HEK293T (cell line): ENCODE measurements at regions not wholly inside any gene's neighbourhood (a gene's known extent, or its start where the extent isn't known, plus 50 kb on each side); places are given as distances from the start of the nearest gene placed in this dataset.

Experiments used
- CTCF ChIA-PET: fragments of 350-600 bp; formaldehyde crosslinking; extraction: SDS; loops from one replicate; lab custom pipeline; 2021; ENCODE audit warnings: antibody characterized with exemption, inconsistent platforms; lab: Yijun Ruan, JAX
- POLR2A ChIA-PET: fragments of 350-600 bp; formaldehyde crosslinking; extraction: SDS; loops from one replicate; lab custom pipeline; 2020; ENCODE audit warnings: antibody characterized with exemption, inconsistent platforms; lab: Yijun Ruan, JAX
- DNase-seq: peaks from one replicate; pipeline ENCODE4 v3.0.0; 2012; ENCODE audit warnings: mixed read lengths; ENCODE audit errors: extremely low spot score
- ARNT ChIP-seq: fragments of 450-650 bp; IDR thresholded peaks from 2 replicates; pipeline ENCODE4 v1.6.1; 2017; ENCODE audit warnings: mild to moderate bottlenecking
- BHLHE40 ChIP-seq: fragments of 450-650 bp; IDR thresholded peaks from 2 replicates; pipeline ENCODE4 v1.6.1; 2016; ENCODE audit warnings: mild to moderate bottlenecking, moderate library complexity, borderline replicate concordance
- CTBP1 ChIP-seq: fragments of 450-650 bp; IDR thresholded peaks from 2 replicates; pipeline ENCODE4 v1.6.1; 2016; ENCODE audit warnings: borderline replicate concordance
- ELF4 ChIP-seq: fragments of 450-650 bp; IDR thresholded peaks from 2 replicates; pipeline ENCODE4 v1.6.1; 2017; ENCODE audit warnings: antibody characterized with exemption
- FOXA1 ChIP-seq: fragments of 450-650 bp; IDR thresholded peaks from 2 replicates; pipeline ENCODE4 v1.6.1; 2016; ENCODE audit warnings: mild to moderate bottlenecking
- FOXK2 ChIP-seq: fragments of 450-650 bp; IDR thresholded peaks from 2 replicates; pipeline ENCODE4 v1.6.1; 2016; ENCODE audit warnings: mild to moderate bottlenecking
- FOXM1 ChIP-seq: fragments of 450-650 bp; IDR thresholded peaks from 2 replicates; pipeline ENCODE4 v1.6.1; 2017; ENCODE audit warnings: mild to moderate bottlenecking, borderline replicate concordance
- HDGF ChIP-seq: fragments of 450-650 bp; IDR thresholded peaks from 2 replicates; pipeline ENCODE4 v1.6.1; 2017; ENCODE audit warnings: antibody characterized with exemption, borderline replicate concordance
- L3MBTL2 ChIP-seq: fragments of 450-650 bp; conservative IDR thresholded peaks from 2 replicates; pipeline ENCODE4 v1.6.1; 2016; ENCODE audit warnings: mild to moderate bottlenecking
- LEF1 ChIP-seq: fragments of 450-650 bp; IDR thresholded peaks from 2 replicates; pipeline ENCODE4 v1.6.1; 2017; ENCODE audit warnings: mild to moderate bottlenecking, borderline replicate concordance
- NFRKB ChIP-seq: fragments of 450-650 bp; IDR thresholded peaks from 2 replicates; pipeline ENCODE4 v1.6.1; 2016; ENCODE audit warnings: mild to moderate bottlenecking, moderate library complexity
- SP1 ChIP-seq: fragments of 450-650 bp; IDR thresholded peaks from 2 replicates; pipeline ENCODE4 v1.6.1; 2017
- SUZ12 ChIP-seq: fragments of 450-650 bp; IDR thresholded peaks from 2 replicates; pipeline ENCODE4 v1.6.1; 2016; ENCODE audit warnings: mild to moderate bottlenecking
- TARDBP ChIP-seq: fragments of 450-650 bp; IDR thresholded peaks from 2 replicates; pipeline ENCODE4 v1.6.1; 2016
- ZNF384 ChIP-seq: fragments of 450-650 bp; IDR thresholded peaks from 2 replicates; pipeline ENCODE4 v1.6.1; 2016
- TF ChIP-seq, protein P1 (sequence below): fragments of 450-650 bp; IDR thresholded peaks from 2 replicates; pipeline ENCODE4 v1.6.1; 2016

DNA sequence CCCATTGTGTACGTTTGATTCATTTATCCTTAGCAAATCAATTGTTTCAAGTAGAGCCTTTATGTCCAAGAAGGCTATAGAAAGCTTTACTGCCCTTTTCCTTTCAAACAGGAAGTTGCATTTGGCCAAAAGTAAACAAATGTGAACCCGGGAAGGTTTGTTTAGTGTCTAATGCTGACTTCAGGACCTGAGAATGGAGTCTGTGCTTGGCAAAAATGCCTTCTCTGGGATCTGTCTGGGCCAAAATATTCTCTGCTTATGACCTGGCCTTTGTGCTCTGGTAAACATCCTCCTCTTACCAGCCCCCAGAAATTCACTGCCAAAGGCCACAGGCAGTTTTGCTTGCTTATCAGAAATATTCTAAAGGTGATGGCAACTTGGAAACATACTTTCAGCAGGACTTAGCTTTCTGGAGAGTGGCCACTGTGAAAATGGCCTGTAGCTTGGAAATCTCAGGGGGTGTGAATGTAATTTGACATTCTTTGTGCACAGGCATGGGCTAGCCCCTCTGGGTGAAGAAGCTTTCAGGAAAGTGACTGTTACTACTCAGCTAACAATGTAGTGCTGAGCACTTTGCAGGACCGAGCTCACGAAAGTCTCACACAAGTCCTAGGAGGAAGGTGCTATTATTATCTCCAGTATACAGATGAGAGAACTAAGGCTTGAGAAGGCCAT is 199.5 kb downstream of the PTEN start:
- no peak for DNase-seq
- TF ChIP-seq HDGF (no peak), ZNF384 (no peak), TARDBP (no peak), FOXK2 (no peak)
- ChIA-PET POLR2A (interaction anchor here (0.6 to 1.4 kb wide), 2 partner anchors 30 to 244 kb away, joined by 3 to 5 read pairs; partner anchors contain the start of gene ATAD1), CTCF (interaction anchor here (0.6 kb wide), 1 partner anchor 25 kb away, joined by 3 read pairs; no protein-coding TSS in a partner anchor)

DNA sequence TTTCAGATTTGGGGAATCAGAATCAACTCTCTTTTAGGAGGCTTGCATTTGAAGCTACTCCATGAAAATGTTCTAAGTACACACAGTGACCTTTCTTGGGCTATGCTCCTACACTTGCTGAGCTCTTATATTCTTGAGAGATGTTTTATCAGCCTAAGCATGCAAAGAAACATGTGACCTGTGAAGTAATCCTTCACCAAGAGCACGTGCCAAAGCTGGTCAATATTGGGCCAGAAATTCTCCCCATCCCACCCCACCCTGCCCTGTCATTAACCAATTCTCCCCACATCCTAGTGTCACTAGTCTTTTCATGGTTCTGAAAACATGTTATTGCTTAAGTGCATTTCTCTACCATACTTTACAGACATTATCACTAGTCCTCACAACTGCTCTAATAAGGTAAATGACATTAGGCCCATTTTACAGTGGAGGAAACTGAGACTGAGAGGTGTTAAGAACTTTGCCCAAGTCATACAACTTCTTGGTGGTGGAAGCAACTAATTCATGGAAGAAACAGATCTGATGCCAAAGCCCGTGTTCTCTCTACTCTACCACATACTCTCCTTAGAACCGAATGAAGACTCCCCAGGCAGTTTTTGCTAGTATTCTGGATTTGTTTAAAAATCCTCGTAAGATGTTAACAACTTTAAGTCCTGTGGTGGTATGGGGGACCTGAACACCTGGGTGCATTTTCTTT is 200.6 kb downstream of the PTEN start:
- DNase-seq = no peak
- POLR2A ChIA-PET = interaction anchor here (1.4 kb wide), 1 partner anchor 246 kb away, joined by 5 read pairs; the partner anchor contains the start of gene ATAD1
- CTCF ChIA-PET = no interaction called here
- TF ChIP-seq FOXM1 (no peak), ZNF384 (no peak), FOXK2 (no peak), L3MBTL2 (no peak), HDGF (no peak), BHLHE40 (no peak), CTBP1 (no peak), LEF1 (no peak), ELF4 (no peak), SUZ12 (no peak)

DNA sequence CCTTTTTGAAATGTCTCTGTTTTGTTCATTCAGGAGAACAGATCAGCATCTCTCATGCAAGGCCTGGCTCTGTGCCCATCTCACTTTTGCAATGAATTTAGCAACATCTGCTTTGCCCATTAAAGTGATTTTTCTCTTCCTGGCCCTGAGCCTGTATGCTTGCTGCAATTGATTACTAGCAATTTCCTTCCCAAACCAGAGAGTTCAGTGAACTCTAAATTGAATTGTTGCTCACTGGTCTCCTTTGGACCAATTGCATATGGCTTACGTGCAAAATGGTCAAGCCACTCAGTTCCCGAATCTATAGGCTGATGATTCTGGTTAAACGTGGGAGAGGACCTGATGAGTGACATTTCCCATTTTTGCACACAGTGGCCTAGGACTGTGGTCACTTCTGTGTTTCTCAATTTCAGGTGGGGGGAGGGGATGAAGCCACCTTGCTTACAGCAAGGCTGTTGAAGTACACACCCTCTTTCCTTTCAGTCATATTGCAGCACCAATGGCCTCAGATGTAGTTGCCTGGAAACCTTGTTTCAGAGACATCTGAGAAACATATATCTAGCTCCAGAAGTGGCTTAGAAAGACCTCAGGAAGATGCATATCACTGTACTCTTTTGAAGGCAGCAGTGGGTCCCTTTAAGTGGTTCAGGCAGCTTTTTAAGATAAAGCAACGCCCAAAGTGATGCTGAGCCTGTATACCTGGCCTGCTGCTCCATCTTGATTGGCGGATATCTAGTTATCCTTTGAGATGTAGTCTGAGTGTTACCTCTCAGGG is 201.4 kb downstream of the PTEN start:
- DNase-seq = no peak
- ChIA-PET CTCF (no interaction called here), POLR2A (no interaction called here)
- no peak for TF ChIP-seq LEF1
- TF ChIP-seq L3MBTL2 = no peak
- no peak for TF ChIP-seq BHLHE40
- no peak for TF ChIP-seq SUZ12
- no peak for TF ChIP-seq ZNF384
- no peak for TF ChIP-seq FOXA1
- TF ChIP-seq FOXK2 = no peak
- no peak for TF ChIP-seq FOXM1
- no peak for TF ChIP-seq HDGF

DNA sequence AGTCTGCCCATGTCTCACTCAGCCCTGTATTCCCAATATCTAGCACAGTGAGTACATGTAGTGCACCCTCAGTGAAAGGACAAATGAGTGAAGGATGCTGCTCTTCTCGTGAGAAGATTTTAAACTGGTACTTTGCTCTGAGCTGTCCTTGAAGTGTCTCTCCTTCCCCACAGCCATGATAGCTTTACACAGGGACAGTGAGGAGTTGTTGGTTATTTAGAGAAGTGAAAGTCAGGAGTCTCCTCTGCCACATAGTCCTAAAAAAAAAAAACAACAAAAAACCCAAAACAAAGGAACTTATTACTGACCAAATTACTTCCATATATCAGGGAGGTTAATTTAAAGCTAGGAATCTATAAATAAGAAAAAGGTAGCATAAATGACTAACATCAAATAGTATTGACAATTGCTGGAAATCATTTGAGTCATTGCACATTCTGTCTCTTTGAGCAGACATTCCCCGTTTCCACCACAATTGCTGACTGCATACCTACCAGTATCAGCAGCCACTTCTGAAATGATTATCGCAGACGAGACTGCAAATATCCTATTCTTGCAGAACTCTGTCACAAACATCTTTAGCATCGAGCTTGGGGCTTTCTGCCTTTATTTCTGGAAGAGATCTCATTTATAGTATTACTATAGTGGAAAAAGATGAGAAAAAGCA is 202.1 kb downstream of the PTEN start:
- DNase-seq = no peak
- TF ChIP-seq ELF4 (no peak), SUZ12 (no peak), ZNF384 (no peak), L3MBTL2 (no peak), FOXK2 (no peak), NFRKB (no peak), FOXA1 (no peak), CTBP1 (no peak), FOXM1 (no peak), SP1 (no peak), HDGF (no peak), TARDBP (no peak), ARNT (no peak), LEF1 (no peak)
- TF ChIP-seq, protein P1, sequence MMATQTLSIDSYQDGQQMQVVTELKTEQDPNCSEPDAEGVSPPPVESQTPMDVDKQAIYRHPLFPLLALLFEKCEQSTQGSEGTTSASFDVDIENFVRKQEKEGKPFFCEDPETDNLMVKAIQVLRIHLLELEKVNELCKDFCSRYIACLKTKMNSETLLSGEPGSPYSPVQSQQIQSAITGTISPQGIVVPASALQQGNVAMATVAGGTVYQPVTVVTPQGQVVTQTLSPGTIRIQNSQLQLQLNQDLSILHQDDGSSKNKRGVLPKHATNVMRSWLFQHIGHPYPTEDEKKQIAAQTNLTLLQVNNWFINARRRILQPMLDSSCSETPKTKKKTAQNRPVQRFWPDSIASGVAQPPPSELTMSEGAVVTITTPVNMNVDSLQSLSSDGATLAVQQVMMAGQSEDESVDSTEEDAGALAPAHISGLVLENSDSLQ = no peak
- CTCF ChIA-PET = no interaction called here
- POLR2A ChIA-PET = no interaction called here

DNA sequence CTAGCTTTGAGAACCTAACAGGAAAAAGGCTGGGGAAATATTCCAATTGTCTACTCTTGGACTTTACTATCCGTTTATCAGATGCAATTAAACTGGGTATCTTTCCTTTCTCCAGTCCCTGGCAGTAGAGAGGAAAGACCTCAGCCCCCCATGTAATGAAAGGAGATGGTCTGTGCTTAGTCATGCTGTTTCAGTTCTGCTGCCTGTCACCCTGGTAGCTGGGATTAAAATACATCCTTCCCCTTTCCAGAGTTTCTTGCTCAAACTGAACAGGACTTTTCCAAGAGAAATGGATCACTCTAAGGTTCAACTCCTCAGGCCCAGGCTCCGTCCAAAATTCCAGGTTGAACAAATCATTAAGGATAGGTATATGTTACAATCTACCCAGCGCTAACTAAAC is 202.9 kb downstream of the PTEN start:
- no peak for DNase-seq
- CTCF ChIA-PET = no interaction called here

DNA sequence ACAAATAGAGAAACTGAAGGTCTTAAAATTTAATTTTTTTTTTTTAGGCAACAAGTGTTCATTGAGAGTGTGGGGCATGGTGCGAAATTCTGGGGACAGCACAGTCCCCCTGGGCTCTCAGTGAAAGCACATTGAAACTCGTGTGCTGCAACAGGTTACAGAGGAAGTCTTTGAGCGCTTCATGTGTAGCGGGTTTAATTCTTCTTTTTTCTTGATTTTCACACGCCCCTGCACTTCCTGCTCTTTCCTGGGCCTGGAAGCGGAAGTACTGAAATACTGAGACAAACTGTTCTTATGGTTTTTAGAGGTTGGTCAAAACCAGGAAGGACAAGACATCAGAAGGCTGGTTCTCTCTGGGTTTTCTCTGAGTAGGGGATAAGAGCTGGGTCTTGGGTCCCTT is 203.5 kb downstream of the PTEN start:
- ChIA-PET CTCF (no interaction called here), POLR2A (no interaction called here)
- DNase-seq = no peak
- TF ChIP-seq SP1 = no peak
- TF ChIP-seq, protein P1 = no peak
- no peak for TF ChIP-seq FOXM1
- TF ChIP-seq FOXA1 = no peak
- TF ChIP-seq ELF4 = no peak
- TF ChIP-seq ZNF384 = no peak
- TF ChIP-seq ARNT = no peak
- no peak for TF ChIP-seq TARDBP
- no peak for TF ChIP-seq L3MBTL2

More for the DNA sequence above, 202.9 kb downstream of the PTEN start:
- POLR2A ChIA-PET = no interaction called here
- TF ChIP-seq ARNT (no peak), BHLHE40 (no peak), L3MBTL2 (no peak)
